DND-41 (cell line): ENCODE measurements at regions not wholly inside any gene's neighbourhood (a gene's known extent, or its start where the extent isn't known, plus 50 kb on each side); places are given as distances from the start of the nearest gene placed in this dataset.

Source experiments
- ATAC-seq: fragments of 200-7000 bp; cut with Tn5 transposase; 3 replicates; pipeline ENCODE4 v1.9.1; 2021; ENCODE audit warnings: low read depth; ENCODE audit not compliant: insufficient read depth
- DNase-seq: peaks from one replicate; pipeline ENCODE4 v3.0.0-alpha.2; 2020
- H2AFZ ChIP-seq: 2 replicates; pipeline ENCODE4 v1.6.0; 2012; ENCODE audit warnings: low read depth, low read length
- H3K27ac ChIP-seq: 2 replicates; pipeline ENCODE4 v1.5.1; 2012; ENCODE audit warnings: low read length, inconsistent platforms
- H3K27me3 ChIP-seq: fragments of 200-600 bp; sonication (generic); 2 replicates; pipeline ENCODE4 v1.6.0; 2012; ENCODE audit warnings: low read length, mild to moderate bottlenecking, inconsistent platforms; ENCODE audit not compliant: insufficient read depth, poor library complexity
- H3K36me3 ChIP-seq: 2 replicates; pipeline ENCODE4 v1.5.1; 2012; ENCODE audit warnings: low read length, inconsistent platforms; ENCODE audit not compliant: insufficient read depth
- H3K4me1 ChIP-seq: 2 replicates; pipeline ENCODE4 v1.5.1; 2012; ENCODE audit warnings: mild to moderate bottlenecking, low read length; ENCODE audit not compliant: insufficient read depth
- H3K4me2 ChIP-seq: 2 replicates; pipeline ENCODE4 v1.6.0; 2012; ENCODE audit warnings: mild to moderate bottlenecking, moderate library complexity, low read length, inconsistent platforms; ENCODE audit not compliant: insufficient read depth
- H3K4me3 ChIP-seq, 2 experiments: fragments of 200-600 bp in 1 of 2; shearing (Covaris generic) in 1 of 2; 2 replicates each; pipeline ENCODE4 v1.5.1; 2012 to 2016; ENCODE audit warnings: inconsistent platforms in 2 of 2, low read length in 2 of 2, mild to moderate bottlenecking in 2 of 2, low read depth in 1 of 2, moderate library complexity in 1 of 2
- H3K79me2 ChIP-seq: 2 replicates; pipeline ENCODE4 v1.6.0; 2012; ENCODE audit warnings: low read length, inconsistent platforms; ENCODE audit not compliant: insufficient read depth
- H3K9ac ChIP-seq: 2 replicates; pipeline ENCODE4 v1.6.0; 2012; ENCODE audit warnings: low read depth, mild to moderate bottlenecking, inconsistent platforms, low read length, moderate library complexity
- H3K9me3 ChIP-seq: 2 replicates; pipeline ENCODE4 v1.5.1; 2012; ENCODE audit warnings: low read length, moderate library complexity, mild to moderate bottlenecking, inconsistent platforms; ENCODE audit not compliant: insufficient read depth, severe bottlenecking
- H4K20me1 ChIP-seq: 2 replicates; pipeline ENCODE4 v1.6.0; 2012; ENCODE audit warnings: low read length; ENCODE audit not compliant: insufficient read depth
- CTCF ChIP-seq: IDR thresholded peaks from 2 replicates; pipeline ENCODE4 v1.5.1; 2012; ENCODE audit warnings: borderline replicate concordance, low read length, moderate library complexity, mild to moderate bottlenecking; ENCODE audit not compliant: poor library complexity, severe bottlenecking; ENCODE audit errors: extremely low read depth
- EZH2 ChIP-seq: IDR thresholded peaks from 3 replicates; pipeline ENCODE4 v1.6.1; 2012; ENCODE audit warnings: borderline replicate concordance, low read depth, mild to moderate bottlenecking, moderate library complexity, low read length, inconsistent platforms; ENCODE audit not compliant: severe bottlenecking

GRCh38 chr1:114314098-114314497 lies 160.4 kb upstream of the SYT6 start:
- Histone ChIP-seq H3K27ac (no peak overlapping the region), H3K9me3 (peaks cover 3% of the 10 kb centered on the region), H3K4me1 (peaks cover 2% of the 10 kb centered on the region; the same call in 1 of the 2 replicates), H3K9ac (no peak overlapping the region), H3K4me3 (no peak overlapping the region), H2AFZ (no peak overlapping the region), H3K4me2 (no peak overlapping the region), H3K27me3 (no peaks in the 10 kb centered on the region), H3K36me3 (no peaks in the 10 kb centered on the region), H3K79me2 (no peaks in the 10 kb centered on the region), H4K20me1 (no peaks in the 10 kb centered on the region)
- TF ChIP-seq CTCF (no peak), EZH2 (no peak)
- ATAC-seq (no peak), DNase-seq (no peak)

GRCh38 chr1:114310695-114311271 lies 157.1 kb upstream of the SYT6 start:
- peaks cover 2% of the 10 kb centered on the region; the same call in 1 of the 2 replicates for H3K4me1 ChIP-seq
- no peaks in the 10 kb centered on the region for H3K27me3 ChIP-seq
- no peak overlapping the region for H2AFZ ChIP-seq
- TF ChIP-seq CTCF, result no peak
- TF ChIP-seq EZH2, result no peak
- no peak overlapping the region for H3K4me3 ChIP-seq
- peaks cover 3% of the 10 kb centered on the region for H3K9me3 ChIP-seq
- no peaks in the 10 kb centered on the region for H4K20me1 ChIP-seq
- no peaks in the 10 kb centered on the region for H3K79me2 ChIP-seq
- H3K4me2 ChIP-seq, result no peak overlapping the region
- no peak overlapping the region for H3K27ac ChIP-seq
- DNase-seq (no peak), ATAC-seq (peak; percentile 66)
- H3K9ac ChIP-seq, result no peak overlapping the region
- H3K36me3 ChIP-seq, result no peaks in the 10 kb centered on the region

- Histone ChIP-seq H3K27me3 (no peaks in the 10 kb centered on the region), H3K4me1 (0 out of 2 replicates have a peak, but pooled peaks cover 3% of the 10 kb centered on the region), H3K4me3 (no peak overlapping the region), H2AFZ (no peak overlapping the region), H3K36me3 (no peaks in the 10 kb centered on the region), H3K79me2 (no peaks in the 10 kb centered on the region), H3K4me2 (no peak overlapping the region), H4K20me1 (no peaks in the 10 kb centered on the region), H3K9ac (no peak overlapping the region), H3K27ac (no peak overlapping the region), H3K9me3 (no peaks in the 10 kb centered on the region)
- no peak for TF ChIP-seq CTCF
- ATAC-seq (no peak), DNase-seq (no peak)
Observed at GRCh38 chr1:114302821-114303220, 149.2 kb upstream of the SYT6 start.

- Histone ChIP-seq H3K4me1 (0 out of 2 replicates have a peak, but pooled peaks cover 3% of the 10 kb centered on the region), H3K27me3 (no peaks in the 10 kb centered on the region), H3K27ac (no peak overlapping the region), H3K9me3 (no peaks in the 10 kb centered on the region), H3K36me3 (no peaks in the 10 kb centered on the region), H2AFZ (no peak overlapping the region), H3K79me2 (no peaks in the 10 kb centered on the region), H3K4me2 (no peak overlapping the region), H3K9ac (no peak overlapping the region), H3K4me3 (no peak overlapping the region), H4K20me1 (no peaks in the 10 kb centered on the region)
- TF ChIP-seq EZH2 (no peak), CTCF (no peak)
- DNase-seq (no peak), ATAC-seq (no peak)
Observed at GRCh38 chr1:114299331-114299975, 145.8 kb upstream of the SYT6 start.
